Brain microvascular endothelial cell (primary cell): ENCODE measurements at regions not wholly inside any gene's neighbourhood (a gene's known extent, or its start where the extent isn't known, plus 50 kb on each side); places are given as distances from the start of the nearest gene placed in this dataset.
"Not testable (repeated sequence)": the region's sequence is repeated elsewhere in the genome, so short reads cannot be mapped to it uniquely, and the experiment has no call there.

ENCODE experiments used
- DNase-seq: peaks from one replicate; pipeline ENCODE4 v3.0.0-alpha.2; 2020
- H3K27ac ChIP-seq: fragments of 250-450 bp; sonication (Bioruptor Pico); 2 replicates; pipeline ENCODE4 v1.5.1; 2020; ENCODE audit warnings: mild to moderate bottlenecking, moderate library complexity
- H3K27me3 ChIP-seq: fragments of 250-450 bp; sonication (Bioruptor Pico); replicated peaks from 2 replicates; pipeline ENCODE4 v1.5.1; 2020; ENCODE audit warnings: mild to moderate bottlenecking
- H3K36me3 ChIP-seq: fragments of 250-450 bp; sonication (Bioruptor Pico); replicated peaks from 2 replicates; pipeline ENCODE4 v1.5.1; 2020; ENCODE audit warnings: mild to moderate bottlenecking
- H3K4me3 ChIP-seq: 2 replicates; pipeline ENCODE4 v1.5.1; 2011; ENCODE audit warnings: low read depth, mild to moderate bottlenecking, control low read depth, low read length, moderate library complexity
- in situ Hi-C: cut with HindIII; loops from 2 replicates; pipeline ENCODE4 v1.10.0; 2017; ENCODE audit warnings: low sequenced_read_pairs, low pct_ligation_motif_present
- TF ChIP-seq, protein P1 (sequence below): IDR thresholded peaks from 2 replicates; pipeline ENCODE4 v1.5.1; 2011; ENCODE audit warnings: low read depth, mild to moderate bottlenecking, moderate library complexity, low read length, control low read depth, inconsistent platforms; ENCODE audit errors: missing control alignments

DNA sequence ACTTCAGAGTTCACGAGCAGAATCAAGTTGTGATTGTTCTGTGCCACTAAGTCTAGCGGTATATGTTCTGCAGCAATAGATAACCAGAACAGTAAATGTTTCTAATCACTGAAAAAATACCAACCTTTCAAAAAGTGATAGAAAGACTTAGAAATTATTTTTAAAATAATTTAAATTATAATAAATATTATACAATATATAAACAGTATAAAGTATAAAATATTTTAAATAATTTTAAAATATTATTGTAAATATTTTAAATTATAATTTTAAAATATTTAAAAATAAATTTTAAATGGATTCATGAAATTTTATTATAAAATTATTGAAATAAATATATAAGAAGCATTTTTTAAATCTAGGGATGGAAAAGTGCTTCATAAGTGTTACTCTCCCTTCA, 126.3 kb upstream of the ID2 start:
- H3K27me3 ChIP-seq, result no peaks in the 10 kb centered on the region
- H3K27ac ChIP-seq, result no peak overlapping the region
- DNase-seq, result no peak
- TF ChIP-seq, protein P1, sequence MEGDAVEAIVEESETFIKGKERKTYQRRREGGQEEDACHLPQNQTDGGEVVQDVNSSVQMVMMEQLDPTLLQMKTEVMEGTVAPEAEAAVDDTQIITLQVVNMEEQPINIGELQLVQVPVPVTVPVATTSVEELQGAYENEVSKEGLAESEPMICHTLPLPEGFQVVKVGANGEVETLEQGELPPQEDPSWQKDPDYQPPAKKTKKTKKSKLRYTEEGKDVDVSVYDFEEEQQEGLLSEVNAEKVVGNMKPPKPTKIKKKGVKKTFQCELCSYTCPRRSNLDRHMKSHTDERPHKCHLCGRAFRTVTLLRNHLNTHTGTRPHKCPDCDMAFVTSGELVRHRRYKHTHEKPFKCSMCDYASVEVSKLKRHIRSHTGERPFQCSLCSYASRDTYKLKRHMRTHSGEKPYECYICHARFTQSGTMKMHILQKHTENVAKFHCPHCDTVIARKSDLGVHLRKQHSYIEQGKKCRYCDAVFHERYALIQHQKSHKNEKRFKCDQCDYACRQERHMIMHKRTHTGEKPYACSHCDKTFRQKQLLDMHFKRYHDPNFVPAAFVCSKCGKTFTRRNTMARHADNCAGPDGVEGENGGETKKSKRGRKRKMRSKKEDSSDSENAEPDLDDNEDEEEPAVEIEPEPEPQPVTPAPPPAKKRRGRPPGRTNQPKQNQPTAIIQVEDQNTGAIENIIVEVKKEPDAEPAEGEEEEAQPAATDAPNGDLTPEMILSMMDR, result no peak
- no peaks in the 10 kb centered on the region for H3K36me3 ChIP-seq
- in situ Hi-C loops, result no loop called here
- H3K4me3 ChIP-seq, result no peak overlapping the region

DNA sequence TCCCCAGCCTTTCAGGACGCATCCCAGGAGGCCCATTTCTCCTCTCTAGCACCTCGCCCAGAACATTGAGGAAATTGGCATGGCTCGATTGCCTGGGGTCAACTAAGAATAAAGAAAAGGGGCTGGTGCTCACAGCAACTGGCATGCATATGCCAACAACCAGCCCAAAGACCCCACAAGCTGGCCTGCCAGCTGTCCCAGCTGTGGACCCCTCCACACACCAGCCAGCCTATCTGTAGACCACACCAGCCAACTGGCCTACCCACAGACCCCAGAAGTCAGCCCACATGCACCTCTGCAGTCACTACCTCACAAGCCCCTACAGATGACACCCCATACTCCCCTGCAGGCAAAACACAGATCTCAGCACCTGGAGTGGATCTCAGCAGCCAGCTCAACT, 123.8 kb upstream of the ID2 start:
- TF ChIP-seq, protein P1, result no peak
- H3K27ac ChIP-seq, result no peak overlapping the region
- no peaks in the 10 kb centered on the region for H3K36me3 ChIP-seq
- H3K4me3 ChIP-seq, result no peak overlapping the region
- in situ Hi-C loops, result no loop called here
- DNase-seq, result no peak
- no peaks in the 10 kb centered on the region for H3K27me3 ChIP-seq

DNA sequence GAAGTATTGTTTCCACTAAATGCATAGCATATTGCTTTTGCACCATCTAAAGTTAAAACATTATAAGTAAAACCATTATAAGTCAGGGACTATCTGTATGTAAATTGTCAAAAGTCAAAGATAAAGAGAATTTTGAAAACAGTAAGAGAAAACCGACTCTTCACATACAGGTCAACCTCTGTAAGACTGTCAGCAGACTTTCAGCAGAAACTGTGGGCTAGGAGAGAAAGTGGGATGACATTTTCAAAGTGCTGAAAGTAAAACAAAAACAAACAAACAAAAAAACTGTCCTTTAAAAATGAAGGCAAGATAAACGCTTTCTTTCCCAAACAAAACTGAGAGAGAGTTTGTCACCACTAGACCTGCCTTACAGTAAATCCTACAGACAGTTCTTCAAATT, 122.9 kb upstream of the ID2 start:
- H3K27ac ChIP-seq, result no peak overlapping the region
- DNase-seq, result no peak
- TF ChIP-seq, protein P1, result no peak
- H3K36me3 ChIP-seq, result no peaks in the 10 kb centered on the region
- no peak overlapping the region for H3K4me3 ChIP-seq
- no peaks in the 10 kb centered on the region for H3K27me3 ChIP-seq
- in situ Hi-C loops, result no loop called here

DNA sequence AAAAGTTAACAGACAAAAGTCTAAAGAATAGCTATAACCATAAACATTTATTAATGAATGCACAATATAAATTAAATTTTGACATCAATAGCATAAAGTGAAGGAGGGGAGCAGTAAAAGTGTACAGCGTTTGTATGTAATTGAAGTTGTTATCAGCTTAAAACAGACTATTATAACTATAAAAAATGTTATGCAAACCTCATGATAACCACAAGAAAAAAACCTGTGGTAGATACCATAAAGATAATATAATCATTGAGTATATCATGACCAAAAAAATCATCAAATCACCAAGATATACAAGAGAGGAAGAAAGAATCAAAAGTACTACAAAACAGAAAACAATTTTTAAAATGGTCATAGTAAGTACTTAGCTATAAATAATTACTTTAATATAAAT, 122.1 kb upstream of the ID2 start:
- no peak overlapping the region for H3K27ac ChIP-seq

DNA sequence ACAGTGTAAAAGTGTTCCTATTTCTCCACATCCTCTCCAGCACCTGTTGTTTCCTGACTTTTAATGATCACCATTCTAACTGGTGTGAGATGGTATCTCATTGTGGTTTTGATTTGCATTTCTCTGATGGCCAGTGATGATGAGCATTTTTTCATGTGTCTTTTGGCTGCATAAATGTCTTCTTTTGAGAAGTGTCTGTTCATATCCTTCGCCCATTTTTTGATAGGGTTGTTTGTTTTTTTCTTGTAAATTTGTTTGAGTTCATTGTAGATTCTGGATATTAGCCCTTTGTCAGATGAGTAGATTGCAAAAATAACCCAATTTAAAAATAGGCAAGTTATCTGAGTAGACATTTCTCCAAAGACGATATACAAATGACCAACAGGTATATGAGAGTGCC, 120.2 kb upstream of the ID2 start:
- DNase-seq, H3K36me3 ChIP-seq, H3K4me3 ChIP-seq, in situ Hi-C loops, H3K27ac ChIP-seq, H3K27me3 ChIP-seq: not testable (repeated sequence)

More for the DNA sequence above, 122.1 kb upstream of the ID2 start:
- Histone ChIP-seq H3K27me3 (no peaks in the 10 kb centered on the region), H3K36me3 (no peaks in the 10 kb centered on the region), H3K4me3 (no peak overlapping the region)
- TF ChIP-seq, protein P1, result no peak
- in situ Hi-C loops, result no loop called here
- DNase-seq, result no peak

DNA sequence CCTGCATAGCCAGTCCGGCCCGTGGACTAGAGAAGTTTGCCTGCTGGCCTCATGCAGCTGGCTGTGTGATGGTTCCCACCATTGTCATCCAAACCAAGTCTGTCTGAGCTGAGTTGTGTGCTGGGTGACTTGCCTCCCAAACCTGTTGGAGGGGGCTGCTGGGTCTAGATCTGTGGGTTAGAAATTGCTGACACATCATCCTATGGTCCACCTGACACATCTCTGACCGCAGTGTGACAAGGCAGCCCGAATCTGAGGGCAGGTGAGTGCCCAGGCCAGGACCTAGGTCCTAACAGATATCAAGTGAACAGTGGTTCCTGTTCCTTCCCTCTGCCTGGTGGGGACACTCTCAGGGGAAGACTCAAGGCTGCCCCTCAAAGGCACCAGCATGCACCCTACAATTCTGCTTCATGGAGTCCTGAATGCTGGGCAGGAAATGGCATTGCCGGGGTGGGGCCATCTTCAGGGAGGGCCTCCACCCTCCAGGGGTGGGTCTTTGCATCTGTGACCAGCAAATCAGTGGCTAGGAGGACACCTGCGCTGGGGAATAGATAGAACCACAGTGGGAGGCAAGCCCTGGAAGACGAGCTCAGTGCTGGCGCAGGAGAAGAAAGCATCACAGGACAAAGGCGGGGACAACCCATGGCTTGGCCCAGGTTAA, 117.9 kb upstream of the ID2 start:
- DNase-seq, result no peak
- Histone ChIP-seq H3K27me3 (no peaks in the 10 kb centered on the region), H3K4me3 (no peak overlapping the region), H3K27ac (no peak overlapping the region), H3K36me3 (no peaks in the 10 kb centered on the region)
- in situ Hi-C loops, result no loop called here
- TF ChIP-seq, protein P1, result no peak
